Adrenal gland (tissue), 9 donors: ENCODE measurements at regions not wholly inside any gene's neighbourhood (a gene's known extent, or its start where the extent isn't known, plus 50 kb on each side); places are given as distances from the start of the nearest gene placed in this dataset.

Experiments used
- DNase-seq, 7 donors: peaks; one replicate each; pipeline ENCODE4 v3.0.0-alpha.2; 2019 to 2020
- H3K27ac ChIP-seq, 5 donors: fragments of 200-600 bp; sonication (generic) in 4 of 5; 1 replicate in 3 of 5; 2 replicates in 2 of 5; pipeline versions ENCODE4 v1.5.1 to v1.8.0; 2016 to 2020; ENCODE audit warnings: mild to moderate bottlenecking in 1 of 5
- H3K27me3 ChIP-seq: fragments of 200-600 bp; 2 replicates; pipeline ENCODE4 v1.8.0; 2021
- H3K36me3 ChIP-seq, 2 donors: fragments of 200-600 bp; replicated peaks in 1 of 2; 1 replicate in 1 of 2; 2 replicates in 1 of 2; pipeline versions ENCODE4 v1.5.1 to v1.8.0; 2018 to 2022
- H3K4me1 ChIP-seq, 2 donors: fragments of 200-600 bp; replicated peaks in 1 of 2; 1 replicate in 1 of 2; 2 replicates in 1 of 2; pipeline versions ENCODE4 v1.5.1 to v1.8.0; 2018 to 2021
- H3K4me3 ChIP-seq, 4 donors: fragments of 200-600 bp; sonication (generic) in 3 of 4; one replicate each; pipeline ENCODE4 v1.5.1; 2016 to 2018
- H3K9me3 ChIP-seq, 3 donors: fragments of 200-600 bp; sonication (generic) in 1 of 3; replicated peaks in 1 of 3; 1 replicate in 2 of 3; 2 replicates in 1 of 3; pipeline versions ENCODE4 v1.5.1 to v1.8.0; 2016 to 2021
- CTCF ChIP-seq, 6 experiments: fragments of 450-650 bp in 4 of 6; fragments of 200-600 bp in 2 of 6; sonication (generic) in 1 of 6; IDR thresholded peaks; 1 replicate in 5 of 6; 2 replicates in 1 of 6; pipeline versions ENCODE4 v1.5.1 to v1.8.0; 2016 to 2021; ENCODE audit warnings: antibody characterized with exemption in 6 of 6, mild to moderate bottlenecking in 2 of 6, moderate library complexity in 1 of 6
- POLR2A ChIP-seq, 2 donors: fragments of 450-650 bp; IDR thresholded peaks; one replicate each; pipeline ENCODE4 v1.6.1; 2017; ENCODE audit warnings: antibody characterized with exemption in 2 of 2, mild to moderate bottlenecking in 2 of 2, moderate library complexity in 1 of 2
- WGBS, 4 donors: extraction: QIAGEN DNeasy Blood & Tissue Kit in 2 of 4; methylation state at CpG; one replicate each; pipeline versions ENCODE4 v1.1.5 to v1.1.7; 2013 to 2017; 5-methylcytosine and 5-hydroxymethylcytosine counted together
- intact Hi-C, 2 donors: fragments of 100-400 bp; cut with DNase I; formaldehyde crosslinking; loops; one replicate each; pipeline versions ENCODE4 v1.14.1 to v1.15.0; 2022 to 2023
- donor health status: healthy with polysubstance abuse.
- donor health status: Bipolar disorder and iron deficiency.
- donor health status: DM: yes; HTN: yes; CAD: no.
- donor health status: DM: no; HTN: no; CAD: no.
- donor health status: DM: no; HTN: no; CAD: no.

DNA sequence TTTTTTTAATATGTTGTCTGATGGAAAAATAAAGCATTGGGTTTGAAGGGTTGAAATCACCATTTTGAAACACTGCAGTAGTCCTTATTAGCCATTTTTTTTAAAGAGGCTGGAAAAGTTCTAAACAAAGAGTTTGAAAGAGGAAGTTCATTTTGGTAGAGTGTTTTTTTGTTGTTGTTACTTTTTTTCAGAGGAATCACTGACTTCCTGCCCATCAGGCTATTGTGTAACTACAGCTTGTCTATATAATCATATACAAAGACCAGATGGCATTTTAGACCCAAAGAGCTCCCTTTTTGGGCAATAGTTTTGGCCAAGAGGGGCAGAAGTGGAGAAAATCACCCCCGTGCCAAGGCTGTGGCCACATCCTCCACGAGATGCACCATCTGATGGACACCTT, 818.5 kb upstream of the AMELY start:
- Histone ChIP-seq H3K4me3 (no peak overlapping the region), H3K9me3 (no peaks in the 10 kb centered on the region), H3K4me1 (no peaks in the 10 kb centered on the region), H3K27me3 (no peaks in the 10 kb centered on the region), H3K36me3 (no peaks in the 10 kb centered on the region), H3K27ac (no peak overlapping the region)
- no peak for DNase-seq
- 74% methylated on average over 2 of the region's 2 CpGs; no CpG with 5 or more reads in 3 of the 4 donors for WGBS, 4 donors
- no peak for TF ChIP-seq POLR2A (IDR thresholded peaks at IDR 0.05)
- TF ChIP-seq CTCF (IDR thresholded peaks at IDR 0.05) = no peak
- intact Hi-C loops = no loop called here

DNA sequence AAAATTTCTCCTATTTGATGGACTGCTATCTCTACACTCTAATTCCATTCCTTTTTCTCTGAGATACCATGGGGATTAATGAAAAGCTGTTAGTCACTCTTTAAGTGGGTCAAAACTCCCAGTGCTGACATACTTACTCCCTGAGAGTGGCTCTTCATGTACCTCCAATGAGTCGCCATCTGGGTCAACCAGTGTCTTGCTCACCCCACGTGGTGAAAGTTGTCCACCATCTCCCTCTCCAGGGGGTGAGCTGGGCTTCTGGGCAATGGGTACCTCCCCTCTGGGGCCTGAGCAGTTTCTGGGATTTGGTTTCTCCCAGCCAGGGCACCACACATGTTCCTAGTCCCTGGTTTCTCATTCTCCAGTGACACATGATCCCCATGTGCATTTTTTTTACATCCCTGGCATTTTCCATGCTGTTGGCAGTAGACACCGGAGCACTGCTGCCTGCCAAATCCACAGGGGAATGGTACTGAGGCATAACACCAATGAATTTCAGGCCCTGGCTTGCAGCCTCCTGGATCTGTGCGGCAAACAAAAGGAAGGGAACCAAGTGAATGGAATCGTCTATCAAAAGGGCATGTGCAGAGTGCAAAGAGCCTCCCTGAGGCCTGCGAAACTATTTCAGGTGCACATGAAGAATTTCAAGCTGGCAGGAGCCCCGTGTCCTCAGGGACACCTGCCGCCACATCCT, 817.9 kb upstream of the AMELY start:
- H3K27ac ChIP-seq = no peak overlapping the region
- TF ChIP-seq CTCF (IDR thresholded peaks at IDR 0.05) (no peak), POLR2A (IDR thresholded peaks at IDR 0.05) (no peak)
- WGBS, 4 donors = 67 to 70% methylated on average over 6 to 8 of the region's 8 CpGs; no CpG with 5 or more reads in 2 of the 4 donors

DNA sequence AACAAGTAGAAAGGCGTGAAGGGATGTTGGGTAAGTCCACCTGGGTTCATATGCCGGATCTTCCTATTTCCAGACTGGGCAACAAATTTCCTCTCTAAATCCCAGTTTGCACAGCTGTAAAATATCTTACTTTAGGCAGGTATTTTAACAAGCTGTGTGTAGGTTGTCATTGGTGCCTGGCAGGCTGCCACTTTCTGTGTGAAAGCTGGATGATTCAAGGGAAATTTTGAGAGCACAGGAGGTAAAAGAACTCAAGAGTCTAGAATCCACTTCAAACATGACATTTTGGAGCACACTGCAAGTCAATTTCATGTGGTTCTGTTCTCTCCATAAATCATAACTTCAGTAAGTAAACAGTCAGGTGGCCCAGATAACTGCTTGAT, 817.4 kb upstream of the AMELY start:
- 65 to 83% methylated on average over 2 of the region's 2 CpGs; no CpG with 5 or more reads in 2 of the 4 donors for WGBS, 4 donors
- H3K9me3 ChIP-seq = no peaks in the 10 kb centered on the region

More for the DNA sequence above, 817.9 kb upstream of the AMELY start:
- H3K4me1 ChIP-seq = no peaks in the 10 kb centered on the region
- intact Hi-C loops = no loop called here
- no peaks in the 10 kb centered on the region for H3K9me3 ChIP-seq
- no peak for DNase-seq
- H3K36me3 ChIP-seq = no peaks in the 10 kb centered on the region
- H3K27me3 ChIP-seq = no peaks in the 10 kb centered on the region
- H3K4me3 ChIP-seq = no peak overlapping the region

More for the DNA sequence above, 817.4 kb upstream of the AMELY start:
- Histone ChIP-seq H3K36me3 (no peaks in the 10 kb centered on the region), H3K4me1 (no peaks in the 10 kb centered on the region), H3K27ac (no peak overlapping the region), H3K4me3 (no peak overlapping the region), H3K27me3 (no peaks in the 10 kb centered on the region)
- intact Hi-C loops = no loop called here
- TF ChIP-seq CTCF (IDR thresholded peaks at IDR 0.05) (no peak), POLR2A (IDR thresholded peaks at IDR 0.05) (no peak)
- peak in 1 of 7 donors; percentile 9 for DNase-seq
